Endothelial cell of umbilical vein (primary cell): ENCODE measurements at regions not wholly inside any gene's neighbourhood (a gene's known extent, or its start where the extent isn't known, plus 50 kb on each side); places are given as distances from the start of the nearest gene placed in this dataset.

Experiments used
- BruUV-seq: library from RNA; stranded (reverse); fragments of 400-500 nt; replicated peaks from 2 replicates; lab custom pipeline; 2021; lab: Mats Ljungman, UMichigan
- CTCF ChIA-PET: fragments of 300-600, 350-600 bp; sonication (Branson Sonifier 250); formaldehyde crosslinking; loops from one replicate; lab custom pipeline; 2021; ENCODE audit warnings: antibody characterized with exemption, inconsistent platforms; lab: Charles Lee
- POLR2A ChIA-PET: fragments of 300-600, 350-600 bp; sonication (Branson Sonifier 250); formaldehyde crosslinking; loops from one replicate; lab custom pipeline; 2021; ENCODE audit warnings: antibody characterized with exemption, inconsistent platforms; lab: Charles Lee
- DNase-seq: peaks from one replicate; pipeline ENCODE4 v3.0.0-alpha.2; 2011; ENCODE audit warnings: low read depth, low spot score
- FAIRE-seq: peaks from 2 replicates; lab custom pipeline; 2011; peaks lifted over from hg19 to GRCh38; lab: Jason Lieb, UNC
- H2AFZ ChIP-seq: 2 replicates; pipeline ENCODE4 v1.6.0; 2012; ENCODE audit warnings: low read depth, low read length, control low read depth, inconsistent platforms
- H3K27ac ChIP-seq: 2 replicates; pipeline ENCODE4 v1.5.1; 2011; ENCODE audit warnings: low read depth, mild to moderate bottlenecking, control low read depth, low read length, moderate library complexity; ENCODE audit not compliant: insufficient read depth
- H3K27me3 ChIP-seq, 2 experiments: 2 replicates each; pipeline versions ENCODE4 v1.6.0 to v1.6.1; 2011; ENCODE audit warnings: low read length in 2 of 2, mixed read lengths in 1 of 2; ENCODE audit not compliant: control insufficient read depth in 2 of 2, insufficient read depth in 2 of 2
- H3K36me3 ChIP-seq, 2 experiments: 2 replicates in 1 of 2; 3 replicates in 1 of 2; pipeline ENCODE4 v1.5.1; 2011; ENCODE audit warnings: low read length in 2 of 2, mild to moderate bottlenecking in 1 of 2, moderate library complexity in 1 of 2; ENCODE audit not compliant: control insufficient read depth in 2 of 2, insufficient read depth in 2 of 2; ENCODE audit errors: extremely low read depth in 1 of 2
- H3K4me1 ChIP-seq: 3 replicates; pipeline ENCODE4 v1.5.1; 2011; ENCODE audit warnings: mild to moderate bottlenecking, low read length; ENCODE audit not compliant: control insufficient read depth, insufficient read depth; ENCODE audit errors: extremely low read depth
- H3K4me2 ChIP-seq: 2 replicates; pipeline ENCODE4 v1.6.1; 2011; ENCODE audit warnings: low read length, control low read depth, mixed read lengths; ENCODE audit not compliant: insufficient read depth
- H3K4me3 ChIP-seq, 3 experiments: fragments of 200-600 bp in 1 of 3; sonication (generic), shearing (Covaris generic) in 1 of 3; replicated peaks in 1 of 3; 2 replicates each; pipeline ENCODE4 v1.5.1; 2011 to 2016; ENCODE audit warnings: control low read depth in 3 of 3, low read length in 3 of 3, mild to moderate bottlenecking in 2 of 3, inconsistent platforms in 1 of 3, low read depth in 1 of 3, moderate library complexity in 1 of 3; ENCODE audit not compliant: insufficient read depth in 1 of 3
- H3K79me2 ChIP-seq: 2 replicates; pipeline ENCODE4 v1.6.0; 2012; ENCODE audit warnings: low read length, inconsistent platforms; ENCODE audit not compliant: control insufficient read depth, insufficient read depth
- H3K9ac ChIP-seq: replicated peaks from 2 replicates; pipeline ENCODE3; 2011; ENCODE audit warnings: low read length, control low read depth; ENCODE audit not compliant: insufficient read depth; ENCODE audit errors: extremely low read depth
- H3K9me1 ChIP-seq: replicated peaks from 3 replicates; pipeline ENCODE4 v1.6.0; 2011; ENCODE audit warnings: mild to moderate bottlenecking, low read length; ENCODE audit not compliant: control insufficient read depth, insufficient read depth; ENCODE audit errors: extremely low read depth
- H3K9me3 ChIP-seq: replicated peaks from 2 replicates; pipeline ENCODE4 v1.5.1; 2012; ENCODE audit warnings: low read length, inconsistent platforms; ENCODE audit not compliant: control insufficient read depth, insufficient read depth
- H4K20me1 ChIP-seq: replicated peaks from 2 replicates; pipeline ENCODE3; 2011; ENCODE audit warnings: mild to moderate bottlenecking, low read length; ENCODE audit not compliant: control insufficient read depth, insufficient read depth; ENCODE audit errors: extremely low read depth
- CTCF ChIP-seq, 2 donors: IDR thresholded peaks; 1 replicate in 1 of 2; 2 replicates in 1 of 2; pipeline ENCODE4 v1.5.1; 2011; ENCODE audit warnings: low read length in 2 of 2, mild to moderate bottlenecking in 2 of 2, moderate library complexity in 2 of 2, control low read depth in 1 of 2, inconsistent platforms in 1 of 2, low read depth in 1 of 2; ENCODE audit not compliant: insufficient read depth in 1 of 2; ENCODE audit errors: extremely low read depth in 1 of 2
- FOS ChIP-seq: IDR thresholded peaks from 2 replicates; pipeline ENCODE4 v1.6.1; 2011; ENCODE audit warnings: mild to moderate bottlenecking, low read length, moderate library complexity, borderline replicate concordance; ENCODE audit not compliant: insufficient read depth
- GATA2 ChIP-seq: IDR thresholded peaks from 2 replicates; pipeline ENCODE4 v1.7.0; 2011; ENCODE audit warnings: low read depth, mild to moderate bottlenecking, moderate library complexity, mixed read lengths, low read length; ENCODE audit not compliant: insufficient read length, insufficient read depth
- JUN ChIP-seq: IDR thresholded peaks from 2 replicates; pipeline ENCODE4 v1.6.1; 2011; ENCODE audit warnings: borderline replicate concordance, low read depth; ENCODE audit not compliant: insufficient read length, insufficient read depth
- MYC ChIP-seq: IDR thresholded peaks from one replicate; pipeline ENCODE4 v1.6.1; 2011; ENCODE audit warnings: mild to moderate bottlenecking, low read depth, low read length
- dilution Hi-C: fragments of 300-500 bp; cut with MboI; formaldehyde crosslinking; loops from one replicate; pipeline ENCODE4 v1.15.0; 2019; ENCODE audit warnings: low sequenced_read_pairs; ENCODE audit not compliant: extremely low pct_ligation_motif_present
- intact Hi-C: fragments of 100-400 bp; cut with micrococcal nuclease; formaldehyde crosslinking; loops from one replicate; pipeline ENCODE4 v1.10.0; 2022

DNA sequence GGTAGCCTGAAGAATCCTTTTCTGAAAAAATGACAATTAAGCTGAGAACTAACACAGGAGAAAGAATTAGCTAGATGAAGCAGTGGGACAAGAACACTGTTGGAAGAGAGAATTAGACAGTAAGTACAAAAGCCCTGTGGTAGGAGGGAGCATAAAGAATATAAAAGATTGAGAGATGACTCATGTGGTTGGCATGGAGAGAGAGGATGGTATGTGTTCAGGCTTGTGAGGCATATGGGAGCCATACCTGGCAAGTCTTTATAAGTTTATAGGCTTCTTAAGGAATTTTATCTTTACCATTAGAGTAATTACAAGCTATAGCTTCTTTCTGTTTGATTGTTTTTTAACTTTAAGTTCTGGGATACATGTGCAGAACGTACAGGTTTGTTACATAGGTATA, 325.0 kb downstream of the ARL6IP6 start:
- FAIRE-seq (no peak), DNase-seq (no peak)
- intact Hi-C loops = no loop called here
- Histone ChIP-seq H3K9me3 (no peaks in the 10 kb centered on the region), H3K4me2 (no peak overlapping the region), H3K27ac (no peak overlapping the region), H3K27me3 (no peaks in the 10 kb centered on the region), H2AFZ (no peak overlapping the region), H3K36me3 (no peaks in the 10 kb centered on the region), H3K9me1 (no peaks in the 10 kb centered on the region), H4K20me1 (no peaks in the 10 kb centered on the region), H3K4me1 (no peaks in the 10 kb centered on the region), H3K79me2 (no peaks in the 10 kb centered on the region), H3K9ac (no peak overlapping the region), H3K4me3 (no peak overlapping the region)
- ChIA-PET CTCF (no interaction called here), POLR2A (no interaction called here)
- dilution Hi-C loops = no loop called here
- BruUV-seq = no TSS peak
- TF ChIP-seq FOS = no peak
- TF ChIP-seq CTCF (IDR thresholded peaks at IDR 0.05; ENCODE audit: extremely low read depth in 1 of 2, insufficient read depth in 1 of 2, low read depth in 1 of 2, low read length in 2 of 2) = no peak
- no peak for TF ChIP-seq GATA2
- no peak for TF ChIP-seq MYC
- TF ChIP-seq JUN = no peak

DNA sequence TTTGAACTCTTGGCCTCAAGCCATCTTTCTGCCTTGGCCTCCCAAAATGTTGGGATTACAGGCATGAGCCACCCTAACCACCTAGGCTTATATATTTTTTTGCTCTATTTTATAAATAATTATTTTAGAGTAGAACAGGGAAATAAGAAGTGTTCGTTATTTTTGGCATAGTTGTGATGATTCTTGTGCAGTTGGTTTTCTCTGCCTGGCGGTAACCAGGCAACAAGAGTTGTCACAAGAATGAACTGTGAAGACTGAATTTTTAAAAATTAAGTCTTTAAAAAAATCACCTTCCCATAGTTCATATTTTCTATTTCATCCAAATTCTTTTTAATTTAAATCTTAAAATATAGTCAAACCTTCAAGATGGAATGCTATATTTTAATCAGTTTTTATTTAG, 310.2 kb downstream of the ARL6IP6 start:
- no peak overlapping the region for H3K4me3 ChIP-seq
- H4K20me1 ChIP-seq = no peaks in the 10 kb centered on the region
- H3K9me1 ChIP-seq = no peaks in the 10 kb centered on the region
- peaks cover 10% of the 10 kb centered on the region for H3K9me3 ChIP-seq
- no peak overlapping the region for H2AFZ ChIP-seq
- DNase-seq = no peak
- no TSS peak for BruUV-seq
- no peak for FAIRE-seq
- no peaks in the 10 kb centered on the region for H3K4me1 ChIP-seq
- H3K9ac ChIP-seq = no peak overlapping the region
- dilution Hi-C loops (no loop called here), intact Hi-C loops (no loop called here)
- ChIA-PET POLR2A (interaction anchor here (0.6 kb wide), 1 partner anchor 143 kb away, joined by 3 read pairs; no protein-coding TSS in a partner anchor), CTCF (no interaction called here)
- TF ChIP-seq CTCF (IDR thresholded peaks at IDR 0.05; ENCODE audit: extremely low read depth in 1 of 2, insufficient read depth in 1 of 2, low read depth in 1 of 2, low read length in 2 of 2) = no peak
- H3K79me2 ChIP-seq = no peaks in the 10 kb centered on the region
- no peak overlapping the region for H3K4me2 ChIP-seq
- H3K36me3 ChIP-seq = no peaks in the 10 kb centered on the region
- no peaks in the 10 kb centered on the region for H3K27me3 ChIP-seq
- no peak overlapping the region for H3K27ac ChIP-seq
